ENCODE measurements at regions not wholly inside any gene's neighbourhood (a gene's known extent, or its start where the extent isn't known, plus 50 kb on each side); places are given as distances from the start of the nearest gene placed in this dataset.
"Not testable (repeated sequence)": the region's sequence is repeated elsewhere in the genome, so short reads cannot be mapped to it uniquely, and the experiment has no call there.

- H3K4me3 ChIP-seq (ENCODE audit: low read depth, poor library complexity, severe bottlenecking), result no peak overlapping the region
- DNase-seq (ENCODE audit: low spot score in 2 of 2), result no peak
- intact Hi-C loops (cut with DNase I; ENCODE audit: low total_unique reads), result no loop called here
- WGBS, 2 donors, result 45 to 55% methylated on average over 4 of the region's 4 CpGs
- no peak for TF ChIP-seq CTCF (IDR thresholded peaks at IDR 0.05)
These were observed 818.5 kb downstream of the SEMA5A start for GRCh38 chr5:8727396-8727795.

GRCh38 chr5:8729437-8729836, 816.4 kb downstream of the SEMA5A start:
- no peak for DNase-seq (ENCODE audit: low spot score in 2 of 2)
- TF ChIP-seq CTCF (IDR thresholded peaks at IDR 0.05) (no peak), POLR2A (IDR thresholded peaks at IDR 0.05) (no peak)
- no peak overlapping the region for H3K4me3 ChIP-seq (ENCODE audit: low read depth, poor library complexity, severe bottlenecking)
- 42 to 51% methylated on average over 1 of the region's 1 CpG for WGBS, 2 donors
- intact Hi-C loops (cut with DNase I; ENCODE audit: low total_unique reads), result no loop called here

- 92 to 95% methylated on average over 2 of the region's 2 CpGs for WGBS, 2 donors
- DNase-seq (ENCODE audit: low spot score in 2 of 2), result no peak
- intact Hi-C loops (cut with DNase I; ENCODE audit: low total_unique reads), result no loop called here
- no peak for TF ChIP-seq CTCF (IDR thresholded peaks at IDR 0.05)
- no peak for TF ChIP-seq POLR2A (IDR thresholded peaks at IDR 0.05)
- H3K4me3 ChIP-seq (ENCODE audit: low read depth, poor library complexity, severe bottlenecking), result no peak overlapping the region
These were observed 815.7 kb downstream of the SEMA5A start for GRCh38 chr5:8730194-8730593.

GRCh38 chr5:8731110-8731509, 814.8 kb downstream of the SEMA5A start:
- intact Hi-C loops (cut with DNase I; ENCODE audit: low total_unique reads); H3K4me3 ChIP-seq (ENCODE audit: low read depth, poor library complexity, severe bottlenecking); DNase-seq (ENCODE audit: low spot score in 2 of 2): not testable (repeated sequence)
- WGBS, 2 donors, result 90% methylated on average over 7 of the region's 7 CpGs

GRCh38 chr5:8740595-8740994, 805.3 kb downstream of the SEMA5A start:
- TF ChIP-seq POLR2A (IDR thresholded peaks at IDR 0.05) (no peak), CTCF (IDR thresholded peaks at IDR 0.05) (no peak)
- no peak overlapping the region for H3K4me3 ChIP-seq (ENCODE audit: low read depth, poor library complexity, severe bottlenecking)
- no peak for DNase-seq (ENCODE audit: low spot score in 2 of 2)
- 85 to 86% methylated on average over 7 of the region's 7 CpGs for WGBS, 2 donors
- intact Hi-C loops (cut with DNase I; ENCODE audit: low total_unique reads), result no loop called here

- intact Hi-C loops (cut with DNase I; ENCODE audit: low total_unique reads), result no loop called here
- 97 to 98% methylated on average over 2 of the region's 2 CpGs for WGBS, 2 donors
- no peak overlapping the region for H3K4me3 ChIP-seq (ENCODE audit: low read depth, poor library complexity, severe bottlenecking)
- no peak for DNase-seq (ENCODE audit: low spot score in 2 of 2)
- TF ChIP-seq CTCF (IDR thresholded peaks at IDR 0.05) (no peak), POLR2A (IDR thresholded peaks at IDR 0.05) (no peak)
These were observed 796.3 kb downstream of the SEMA5A start for GRCh38 chr5:8749556-8749955.

All from lower leg skin (tissue), 4 donors.